KMS-11 (cell line): ENCODE measurements at regions not wholly inside any gene's neighbourhood (a gene's known extent, or its start where the extent isn't known, plus 50 kb on each side); places are given as distances from the start of the nearest gene placed in this dataset.

Experiments used
- H2AFZ ChIP-seq: fragments of 200-600 bp; sonication (generic); 2 replicates; pipeline ENCODE4 v1.6.1; 2016; ENCODE audit warnings: antibody characterized with exemption, mixed run types, low read depth
- H3K27ac ChIP-seq: fragments of 200-600 bp; sonication (generic); 2 replicates; pipeline ENCODE4 v1.6.1; 2016; ENCODE audit warnings: mild to moderate bottlenecking, mixed run types
- H3K27me3 ChIP-seq: fragments of 200-600 bp; sonication (generic); 2 replicates; pipeline ENCODE4 v1.6.1; 2017; ENCODE audit warnings: mild to moderate bottlenecking, low read depth, mixed run types, moderate library complexity; ENCODE audit not compliant: insufficient read depth
- H3K36me3 ChIP-seq: fragments of 200-600 bp; sonication (generic); 2 replicates; pipeline ENCODE4 v1.6.1; 2017; ENCODE audit warnings: mild to moderate bottlenecking, mixed run types; ENCODE audit not compliant: insufficient read depth
- H3K4me1 ChIP-seq: fragments of 200-600 bp; sonication (generic); 2 replicates; pipeline ENCODE4 v1.6.1; 2016; ENCODE audit warnings: mild to moderate bottlenecking, low read depth, mixed run types; ENCODE audit not compliant: poor library complexity, severe bottlenecking
- H3K4me2 ChIP-seq: fragments of 200-600 bp; sonication (generic); 2 replicates; pipeline ENCODE4 v1.7.0; 2016; ENCODE audit warnings: mild to moderate bottlenecking, mixed run types
- H3K4me3 ChIP-seq: fragments of 200-600 bp; sonication (generic); IDR thresholded peaks from 2 replicates; pipeline ENCODE4 v1.6.1; 2017; ENCODE audit warnings: low read depth, low read length, mixed read lengths; ENCODE audit not compliant: insufficient read depth
- H3K79me2 ChIP-seq: fragments of 200-600 bp; sonication (generic); 2 replicates; pipeline ENCODE4 v1.6.1; 2016; ENCODE audit warnings: low read depth, mixed run types; ENCODE audit not compliant: insufficient read depth
- H3K9ac ChIP-seq: fragments of 200-600 bp; sonication (generic); 2 replicates; pipeline ENCODE4 v1.6.1; 2016; ENCODE audit warnings: mild to moderate bottlenecking, mixed run types
- H4K20me1 ChIP-seq: fragments of 200-600 bp; sonication (generic); 2 replicates; pipeline ENCODE4 v1.6.1; 2016; ENCODE audit warnings: mild to moderate bottlenecking, mixed run types; ENCODE audit not compliant: insufficient read depth
- CTCF ChIP-seq: fragments of 200-600 bp; sonication (generic); conservative IDR thresholded peaks from 2 replicates; pipeline ENCODE4 v1.6.1; 2017; ENCODE audit warnings: low read depth, mild to moderate bottlenecking, antibody characterized with exemption, low read length, moderate library complexity, mixed read lengths

- H3K27ac ChIP-seq: no peak overlapping the region
- no peaks in the 10 kb centered on the region for H4K20me1 ChIP-seq
- H3K4me2 ChIP-seq: no peak overlapping the region
- H3K9ac ChIP-seq: no peak overlapping the region
- no peaks in the 10 kb centered on the region for H3K79me2 ChIP-seq
- no peak for TF ChIP-seq CTCF
- H3K4me3 ChIP-seq: no peak overlapping the region
- H2AFZ ChIP-seq: no peak overlapping the region
- H3K36me3 ChIP-seq: no peaks in the 10 kb centered on the region
- H3K27me3 ChIP-seq: no peaks in the 10 kb centered on the region
- H3K4me1 ChIP-seq: no peaks in the 10 kb centered on the region
Measured at GRCh38 chr6:9518431-9518830, 896.4 kb downstream of the TFAP2A start.

- Histone ChIP-seq H3K27ac (no peak overlapping the region), H3K4me3 (no peak overlapping the region), H2AFZ (no peak overlapping the region), H3K9ac (no peak overlapping the region), H3K36me3 (no peaks in the 10 kb centered on the region), H4K20me1 (no peaks in the 10 kb centered on the region), H3K4me1 (no peaks in the 10 kb centered on the region), H3K4me2 (no peak overlapping the region), H3K27me3 (no peaks in the 10 kb centered on the region), H3K79me2 (no peaks in the 10 kb centered on the region)
- no peak for TF ChIP-seq CTCF
Measured at GRCh38 chr6:9517806-9518205, 897.1 kb downstream of the TFAP2A start.

- H3K79me2 ChIP-seq: no peaks in the 10 kb centered on the region
- TF ChIP-seq CTCF: no peak
- no peaks in the 10 kb centered on the region for H3K4me1 ChIP-seq
- H3K9ac ChIP-seq: no peak overlapping the region
- H3K4me2 ChIP-seq: no peak overlapping the region
- H3K27ac ChIP-seq: no peak overlapping the region
- H3K4me3 ChIP-seq: no peak overlapping the region
- no peaks in the 10 kb centered on the region for H3K27me3 ChIP-seq
- H4K20me1 ChIP-seq: no peaks in the 10 kb centered on the region
- H2AFZ ChIP-seq: no peak overlapping the region
- H3K36me3 ChIP-seq: no peaks in the 10 kb centered on the region
Measured at GRCh38 chr6:9515633-9516606, 899.0 kb downstream of the TFAP2A start.

- H3K27ac ChIP-seq: no peak overlapping the region
- no peaks in the 10 kb centered on the region for H3K27me3 ChIP-seq
- H3K79me2 ChIP-seq: no peaks in the 10 kb centered on the region
- no peaks in the 10 kb centered on the region for H4K20me1 ChIP-seq
- H3K4me1 ChIP-seq: no peaks in the 10 kb centered on the region
- TF ChIP-seq CTCF: no peak
- H3K4me3 ChIP-seq: no peak overlapping the region
- no peak overlapping the region for H2AFZ ChIP-seq
- no peaks in the 10 kb centered on the region for H3K36me3 ChIP-seq
- no peak overlapping the region for H3K4me2 ChIP-seq
- no peak overlapping the region for H3K9ac ChIP-seq
Measured at GRCh38 chr6:9514146-9514545, 900.7 kb downstream of the TFAP2A start.
